DOHH2 (cell line): ENCODE measurements at regions not wholly inside any gene's neighbourhood (a gene's known extent, or its start where the extent isn't known, plus 50 kb on each side); places are given as distances from the start of the nearest gene placed in this dataset.

Source experiments
- H3F3A ChIP-seq: fragments of 200-600 bp; sonication (generic), shearing (Covaris generic); 2 replicates; pipeline ENCODE4 v1.6.0; 2016; ENCODE audit warnings: antibody characterized with exemption, mild to moderate bottlenecking; ENCODE audit not compliant: control insufficient read depth, insufficient read depth
- H3K27ac ChIP-seq: fragments of 200-600 bp; sonication (generic); 2 replicates; pipeline ENCODE4 v1.5.1; 2014; ENCODE audit warnings: low read depth, mild to moderate bottlenecking, low read length, moderate library complexity
- H3K27me3 ChIP-seq: fragments of 200-600 bp; sonication (generic); 2 replicates; pipeline ENCODE4 v1.6.1; 2014; ENCODE audit warnings: mild to moderate bottlenecking, low read length, mixed read lengths; ENCODE audit not compliant: control insufficient read depth
- H3K36me3 ChIP-seq: fragments of 200-600 bp; sonication (generic); 2 replicates; pipeline ENCODE4 v1.6.1; 2014; ENCODE audit warnings: mild to moderate bottlenecking, low read length, moderate library complexity, mixed read lengths; ENCODE audit not compliant: control insufficient read depth
- H3K4me1 ChIP-seq: fragments of 200-600 bp; sonication (generic); 2 replicates; pipeline ENCODE4 v1.6.1; 2014; ENCODE audit warnings: mild to moderate bottlenecking, low read length, mixed read lengths; ENCODE audit not compliant: control insufficient read depth
- H3K4me2 ChIP-seq: fragments of 200-600 bp; sonication (generic); 2 replicates; pipeline ENCODE4 v1.6.0; 2014; ENCODE audit warnings: mild to moderate bottlenecking, low read length, moderate library complexity
- H3K4me3 ChIP-seq: fragments of 200-600 bp; sonication (generic); 2 replicates; pipeline ENCODE4 v1.5.1; 2014; ENCODE audit warnings: mild to moderate bottlenecking, low read length, mixed read lengths
- H3K79me2 ChIP-seq: fragments of 200-600 bp; sonication (generic); 2 replicates; pipeline ENCODE4 v1.6.1; 2014; ENCODE audit warnings: mild to moderate bottlenecking, low read length, mixed read lengths; ENCODE audit not compliant: control insufficient read depth
- H3K9me2 ChIP-seq: fragments of 200-600 bp; sonication (generic); replicated peaks from 2 replicates; pipeline ENCODE4 v1.6.1; 2014; ENCODE audit warnings: mild to moderate bottlenecking, low read length, mixed read lengths; ENCODE audit not compliant: control insufficient read depth
- H3K9me3 ChIP-seq: fragments of 200-600 bp; sonication (generic); 2 replicates; pipeline ENCODE4 v1.6.1; 2014; ENCODE audit warnings: antibody characterized with exemption, low read length, mixed read lengths; ENCODE audit not compliant: control insufficient read depth, insufficient read depth
- H4K20me1 ChIP-seq: fragments of 200-600 bp; sonication (generic); 2 replicates; pipeline ENCODE4 v1.6.0; 2014; ENCODE audit warnings: low read depth, mild to moderate bottlenecking, antibody characterized with exemption, low read length, moderate library complexity; ENCODE audit not compliant: control insufficient read depth, insufficient read depth
- CTCF ChIP-seq: fragments of 200-600 bp; sonication (generic); IDR thresholded peaks from one replicate; pipeline ENCODE4 v1.5.1; 2014; ENCODE audit warnings: antibody characterized with exemption, mild to moderate bottlenecking, low read depth, low read length; ENCODE audit not compliant: poor library complexity, severe bottlenecking
- EZH2phosphoT487 ChIP-seq: fragments of 200-600 bp; sonication (generic); IDR thresholded peaks from 2 replicates; pipeline ENCODE4 v1.6.1; 2017; ENCODE audit warnings: borderline replicate concordance, mild to moderate bottlenecking, antibody characterized with exemption, low read length, moderate library complexity, mixed read lengths

DNA sequence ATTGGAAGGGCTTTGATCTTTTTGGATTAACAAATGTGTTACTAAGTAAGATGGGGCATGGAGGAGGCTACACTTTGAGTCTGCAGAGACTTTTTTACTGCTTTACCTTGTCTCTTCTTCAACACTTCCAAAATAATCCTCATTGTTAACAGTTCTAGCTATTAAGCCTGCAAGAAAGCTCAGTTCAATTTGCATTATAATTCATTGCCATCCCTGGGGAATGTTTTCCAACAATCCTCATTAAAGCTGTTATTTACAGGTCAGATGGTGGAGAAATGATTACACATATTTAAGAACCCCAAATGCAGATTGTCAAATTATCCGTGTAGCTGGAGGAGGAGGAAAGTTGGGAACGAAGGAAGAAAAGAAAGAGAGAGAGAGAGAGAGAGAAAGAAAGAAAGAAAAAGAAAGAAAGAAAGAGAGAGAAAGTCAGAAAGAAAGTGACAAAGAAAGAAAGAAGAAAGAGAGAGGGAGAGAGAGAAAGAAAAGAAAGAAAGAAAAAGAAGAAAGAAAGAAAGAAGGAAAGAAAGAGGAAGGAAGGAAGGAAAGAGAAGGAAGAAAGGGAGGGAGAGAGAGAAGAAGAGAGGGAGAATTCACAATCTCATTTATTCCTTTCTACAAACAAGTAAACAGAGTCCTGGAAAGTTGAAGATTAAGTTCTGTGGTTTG lies 443.9 kb downstream of the INSC start:
- Histone ChIP-seq H3K4me2 (no peak overlapping the region), H3K27me3 (no peaks in the 10 kb centered on the region), H3K27ac (no peak overlapping the region), H3K9me2 (no peaks in the 10 kb centered on the region), H3F3A (no peaks in the 10 kb centered on the region), H3K79me2 (no peaks in the 10 kb centered on the region), H3K4me1 (peaks cover 5% of the 10 kb centered on the region; the same call in 1 of the 2 replicates), H4K20me1 (no peaks in the 10 kb centered on the region), H3K9me3 (no peaks in the 10 kb centered on the region), H3K4me3 (no peak overlapping the region), H3K36me3 (no peaks in the 10 kb centered on the region)
- TF ChIP-seq EZH2phosphoT487 = no peak
- no peak for TF ChIP-seq CTCF

DNA sequence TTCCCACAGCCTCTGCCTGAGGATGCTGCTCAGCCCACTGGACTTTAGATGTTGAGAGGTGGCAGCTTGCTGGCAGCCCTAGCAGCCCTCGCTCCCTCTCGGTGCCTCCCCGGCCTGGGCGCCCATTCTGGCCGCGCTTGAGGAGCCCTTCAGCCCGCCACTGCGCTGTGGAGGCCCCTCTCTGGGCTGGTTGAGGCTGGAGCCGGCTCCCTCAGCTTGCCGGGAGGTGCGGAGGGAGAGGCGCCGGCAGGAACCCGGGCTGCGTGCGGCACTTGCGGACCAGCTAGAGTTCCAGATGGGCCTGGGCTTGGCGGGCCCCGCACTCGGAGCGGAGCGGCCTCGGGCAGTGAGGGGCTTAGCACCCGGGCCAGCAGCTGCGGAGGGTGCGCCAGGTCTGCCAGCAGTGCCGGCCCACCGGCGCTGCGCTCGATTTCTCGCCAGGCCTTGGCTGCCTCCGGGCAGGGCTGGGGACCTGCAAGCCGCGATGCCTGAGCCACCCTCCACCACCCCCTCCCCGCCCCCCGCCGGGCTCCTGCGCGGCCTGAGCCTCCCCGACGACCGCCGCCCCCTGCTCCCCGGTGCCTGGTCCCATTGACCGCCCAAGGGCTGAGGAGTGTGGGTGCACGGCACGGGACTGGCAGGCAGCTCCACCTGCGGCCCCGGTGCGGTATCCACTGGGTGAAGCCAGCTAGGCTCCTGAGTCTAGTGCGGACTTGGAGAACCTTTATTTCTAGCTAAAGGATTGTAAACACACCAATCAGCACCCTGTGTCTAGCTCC lies 446.2 kb downstream of the INSC start:
- H3K9me2 ChIP-seq = no peaks in the 10 kb centered on the region
- no peaks in the 10 kb centered on the region for H3F3A ChIP-seq
- H3K9me3 ChIP-seq = no peaks in the 10 kb centered on the region
- H3K27me3 ChIP-seq = no peaks in the 10 kb centered on the region
- H3K4me2 ChIP-seq = no peak overlapping the region
- no peaks in the 10 kb centered on the region for H3K36me3 ChIP-seq
- H3K27ac ChIP-seq = no peak overlapping the region
- H3K4me1 ChIP-seq = peaks cover 5% of the 10 kb centered on the region; the same call in 1 of the 2 replicates
- H3K79me2 ChIP-seq = no peaks in the 10 kb centered on the region
- no peak for TF ChIP-seq CTCF
- no peak for TF ChIP-seq EZH2phosphoT487
- H3K4me3 ChIP-seq = no peak overlapping the region
- H4K20me1 ChIP-seq = no peaks in the 10 kb centered on the region

DNA sequence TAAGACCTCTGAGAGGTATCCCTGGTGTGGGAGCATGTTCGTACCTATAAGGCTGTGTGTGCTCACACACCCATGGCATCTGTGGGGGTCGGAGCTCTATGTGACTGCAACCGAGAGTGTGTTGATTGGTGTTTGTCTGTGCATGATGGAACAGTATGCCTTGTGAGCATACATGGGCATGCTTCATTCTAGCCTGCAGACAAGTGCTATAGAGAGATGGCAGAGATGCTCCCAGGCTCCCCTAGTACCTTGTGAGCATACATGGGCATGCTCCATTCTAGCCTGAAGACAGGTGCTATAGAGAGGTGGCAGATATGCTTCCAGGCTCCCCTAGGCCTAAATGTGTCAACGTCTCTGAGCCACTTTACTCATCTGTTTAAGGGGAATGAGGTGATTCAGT lies 447.5 kb downstream of the INSC start:
- Histone ChIP-seq H3K4me3 (no peak overlapping the region), H3K79me2 (no peaks in the 10 kb centered on the region), H3K27ac (no peak overlapping the region), H4K20me1 (no peaks in the 10 kb centered on the region), H3K36me3 (no peaks in the 10 kb centered on the region), H3K27me3 (no peaks in the 10 kb centered on the region), H3K9me2 (no peaks in the 10 kb centered on the region), H3K9me3 (no peaks in the 10 kb centered on the region), H3K4me1 (peaks cover 5% of the 10 kb centered on the region; the same call in 1 of the 2 replicates), H3K4me2 (no peak overlapping the region), H3F3A (no peaks in the 10 kb centered on the region)
- TF ChIP-seq EZH2phosphoT487 (no peak), CTCF (no peak)
